ENCODE measurements at regions not wholly inside any gene's neighbourhood (a gene's known extent, or its start where the extent isn't known, plus 50 kb on each side); places are given as distances from the start of the nearest gene placed in this dataset.

- TF ChIP-seq CTCF (IDR thresholded peaks at IDR 0.05; ENCODE audit: insufficient read depth, missing control alignments) = no peak
- FAIRE-seq = no peak
- DNase-seq (ENCODE audit: insufficient read length, low spot score) = no peak
Observed at GRCh38 chr6:167653561-167653960, 173.2 kb upstream of the AFDN start.

DNA sequence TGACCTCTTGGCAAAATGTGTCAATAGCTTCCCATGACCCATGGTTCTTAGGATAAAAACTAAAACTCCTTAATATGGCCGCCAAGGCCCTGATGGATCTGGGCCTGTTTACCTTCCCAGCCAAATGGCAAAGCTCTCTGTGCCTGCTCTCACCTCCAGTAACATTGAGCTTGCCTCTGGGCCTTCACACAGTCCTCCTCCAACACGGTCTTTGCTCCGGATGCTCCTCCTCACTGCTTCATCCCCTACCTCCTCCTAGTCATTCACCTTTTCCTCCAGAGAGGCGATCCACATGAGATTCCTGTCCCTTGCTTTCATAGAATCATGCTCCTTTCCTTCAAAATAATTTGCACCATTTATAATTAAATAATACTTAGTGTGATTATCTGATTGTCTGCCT lies 172.3 kb upstream of the AFDN start:
- FAIRE-seq (no peak), DNase-seq (ENCODE audit: insufficient read length, low spot score) (no peak)
- no peak for TF ChIP-seq CTCF (IDR thresholded peaks at IDR 0.05; ENCODE audit: insufficient read depth, missing control alignments)

DNA sequence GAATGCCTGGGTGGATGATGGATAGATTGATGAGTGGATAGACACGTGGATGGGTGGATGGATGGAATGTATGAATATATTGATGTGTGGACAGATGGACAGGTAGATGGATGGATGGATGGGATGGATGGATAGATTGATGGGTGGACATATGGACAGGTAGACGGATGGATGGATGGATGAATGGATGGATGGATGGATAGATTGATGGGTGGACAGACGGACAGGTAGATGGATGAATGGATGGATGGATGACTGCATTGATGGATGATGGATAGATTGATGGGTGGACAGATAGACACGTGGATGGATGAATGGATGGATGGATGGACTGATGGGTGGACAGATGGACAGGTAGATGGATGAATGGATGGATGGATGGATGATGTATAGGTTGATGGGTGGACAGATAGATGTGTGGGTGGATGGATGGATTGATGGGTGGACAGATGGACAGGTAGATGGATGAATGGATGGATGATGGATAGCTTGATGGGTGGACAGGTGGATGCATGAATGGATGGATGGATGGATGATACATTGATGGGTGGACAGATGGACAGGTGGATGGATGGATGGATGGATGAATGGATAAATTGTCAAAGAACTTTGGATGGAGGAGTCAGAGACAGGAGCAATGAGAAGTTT lies 171.4 kb upstream of the AFDN start:
- no peak for DNase-seq (ENCODE audit: insufficient read length, low spot score)
- no peak for TF ChIP-seq CTCF (IDR thresholded peaks at IDR 0.05; ENCODE audit: insufficient read depth, missing control alignments)
- FAIRE-seq = no peak

DNA sequence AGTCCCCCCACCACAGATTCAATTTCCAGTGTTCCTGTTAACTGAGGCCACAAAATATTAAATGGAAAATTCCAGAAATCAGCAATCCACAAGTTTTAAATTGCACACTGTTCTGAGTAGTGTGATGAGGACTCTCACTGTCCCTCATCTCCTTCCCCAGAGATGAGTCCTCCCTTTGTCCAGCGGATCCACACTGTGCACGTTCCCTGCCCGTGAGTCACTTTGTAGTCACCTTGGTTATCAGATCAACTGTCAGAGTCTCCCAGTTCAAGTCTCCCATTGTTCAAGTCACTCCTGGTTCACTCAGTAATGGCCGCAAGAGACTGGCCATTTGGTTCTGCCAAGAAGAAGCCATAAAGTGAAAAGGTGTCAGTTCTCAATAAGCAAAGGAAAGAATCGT lies 168.6 kb upstream of the AFDN start:
- no peak for TF ChIP-seq CTCF (IDR thresholded peaks at IDR 0.05; ENCODE audit: insufficient read depth, missing control alignments)
- no peak for FAIRE-seq
- DNase-seq (ENCODE audit: insufficient read length, low spot score) = no peak

GRCh38 chr6:167659046-167659445 lies 167.7 kb upstream of the AFDN start:
- DNase-seq (ENCODE audit: insufficient read length, low spot score) (no peak), FAIRE-seq (no peak)
- no peak for TF ChIP-seq CTCF (IDR thresholded peaks at IDR 0.05; ENCODE audit: insufficient read depth, missing control alignments)

DNA sequence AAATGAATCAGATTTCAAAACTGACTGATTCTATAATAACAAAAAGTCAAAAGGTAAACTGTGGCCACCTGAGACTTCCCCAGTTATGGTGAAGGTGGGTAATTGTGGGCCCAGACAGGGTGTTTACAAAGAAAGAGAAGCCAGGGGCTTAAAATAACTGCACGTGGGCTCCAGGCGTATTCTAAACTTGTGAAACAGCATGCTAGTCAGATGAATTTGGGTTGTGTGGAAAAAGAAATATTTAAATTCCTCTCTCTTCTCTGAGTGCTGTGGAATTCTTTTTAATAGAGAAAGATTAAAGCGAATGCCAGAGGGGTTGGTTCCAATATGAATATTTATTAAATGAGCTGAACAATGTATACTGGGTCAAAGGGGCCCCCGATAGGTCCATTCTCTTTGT lies 166.3 kb upstream of the AFDN start:
- DNase-seq (ENCODE audit: insufficient read length, low spot score) = no peak
- FAIRE-seq = no peak
- TF ChIP-seq CTCF (IDR thresholded peaks at IDR 0.05; ENCODE audit: insufficient read depth, missing control alignments) = no peak

DNA sequence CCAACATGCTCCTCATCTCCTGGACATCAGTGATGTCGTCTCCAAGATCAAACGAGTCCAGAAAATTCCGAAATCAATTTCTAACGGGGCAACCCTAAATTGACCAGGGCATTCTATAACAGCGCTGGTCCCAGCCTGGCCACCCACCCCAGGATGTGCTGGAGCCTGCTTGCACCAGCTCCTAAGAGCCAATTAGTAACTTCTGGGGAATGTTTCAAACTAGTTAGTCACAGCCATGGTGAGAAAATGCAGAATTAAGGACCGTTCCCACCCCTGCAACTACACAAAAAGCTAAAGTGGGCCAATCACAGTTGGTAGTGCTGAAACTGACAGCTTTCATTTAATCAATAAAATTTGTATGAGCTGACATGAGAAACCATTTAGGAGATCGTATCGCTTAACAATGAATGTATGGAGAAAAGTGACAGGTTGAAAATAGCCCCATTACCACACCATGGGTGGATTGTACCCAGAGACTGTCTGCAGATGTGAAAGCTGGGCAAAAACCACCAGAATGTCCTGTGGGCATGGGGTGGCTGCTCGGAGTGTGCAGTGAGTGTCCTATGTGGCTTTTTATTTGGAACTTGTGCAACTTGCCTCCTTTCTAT lies 165.7 kb upstream of the AFDN start:
- DNase-seq (ENCODE audit: insufficient read length, low spot score) (no peak), FAIRE-seq (no peak)
- TF ChIP-seq CTCF (IDR thresholded peaks at IDR 0.05; ENCODE audit: insufficient read depth, missing control alignments) = no peak

All from D721Med (cell line).